NOMO-1 treated with dmso at 0.1 percent for 144 hours (cell line): ENCODE measurements at regions not wholly inside any gene's neighbourhood (a gene's known extent, or its start where the extent isn't known, plus 50 kb on each side); places are given as distances from the start of the nearest gene placed in this dataset.
"Not testable (repeated sequence)": the region's sequence is repeated elsewhere in the genome, so short reads cannot be mapped to it uniquely, and the experiment has no call there.

Source experiments
- DNase-seq: peaks from one replicate; lab custom pipeline; 2025; ENCODE audit not compliant: unreplicated experiment; lab: John Stamatoyannopoulos, UW

GRCh38 chr5:42868417-42868816, 56.7 kb upstream of the SELENOP start:
- DNase-seq: not testable (repeated sequence)

DNA sequence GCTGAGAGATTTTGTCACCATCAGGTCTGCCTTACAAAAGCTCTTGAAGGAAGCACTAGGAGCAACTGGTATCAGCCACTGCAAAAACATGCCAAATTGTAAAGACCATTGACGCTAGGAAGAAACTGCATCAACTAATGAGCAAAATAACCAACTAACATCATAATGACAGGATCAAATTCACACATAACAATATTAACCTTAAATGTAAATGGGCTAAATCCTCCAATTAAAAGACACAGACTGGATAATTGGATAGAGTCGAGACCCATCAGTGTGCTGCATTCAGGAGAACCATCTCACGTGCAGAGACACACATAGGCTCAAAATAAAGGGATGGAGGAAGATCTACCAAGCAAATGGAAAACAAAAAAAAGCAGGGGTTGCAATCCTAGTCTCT, 53.1 kb upstream of the SELENOP start:
- not testable (repeated sequence) for DNase-seq
